Astrocyte of the spinal cord (primary cell): ENCODE measurements at regions not wholly inside any gene's neighbourhood (a gene's known extent, or its start where the extent isn't known, plus 50 kb on each side); places are given as distances from the start of the nearest gene placed in this dataset.
"Not testable (repeated sequence)": the region's sequence is repeated elsewhere in the genome, so short reads cannot be mapped to it uniquely, and the experiment has no call there.

Source experiments
- DNase-seq: peaks from one replicate; pipeline ENCODE4 v3.0.0; 2011; ENCODE audit warnings: low read depth, low spot score
- H3K4me3 ChIP-seq: 2 replicates; pipeline ENCODE4 v1.5.1; 2011; ENCODE audit warnings: low read depth, mild to moderate bottlenecking, low read length, moderate library complexity
- in situ Hi-C: cut with HindIII; loops from 2 replicates; pipeline ENCODE4 v1.10.0; 2017; ENCODE audit warnings: low sequenced_read_pairs
- TF ChIP-seq, protein P1 (sequence below): IDR thresholded peaks from 2 replicates; pipeline ENCODE4 v1.5.1; 2012; ENCODE audit warnings: low read depth, mild to moderate bottlenecking, low read length, inconsistent platforms

DNA sequence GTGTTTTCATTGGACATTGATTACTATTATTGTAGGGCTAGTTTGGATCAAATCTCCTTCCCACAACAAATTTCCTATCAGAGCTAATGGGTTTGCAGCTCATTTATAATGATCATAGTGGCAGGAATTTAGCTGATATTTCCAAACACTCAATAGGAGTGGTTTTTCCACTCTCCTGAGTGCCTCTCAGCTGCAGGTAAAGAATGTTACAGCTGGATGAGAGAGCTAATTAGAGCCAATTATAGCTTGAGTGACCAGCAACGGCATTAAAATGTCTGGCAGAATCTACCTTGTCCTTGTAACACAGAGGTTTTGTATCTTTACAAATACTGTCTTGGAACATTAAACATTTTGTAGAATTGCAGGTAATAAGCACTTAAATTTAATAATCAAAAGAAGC is 602.8 kb upstream of the EPHA5 start:
- TF ChIP-seq, protein P1, sequence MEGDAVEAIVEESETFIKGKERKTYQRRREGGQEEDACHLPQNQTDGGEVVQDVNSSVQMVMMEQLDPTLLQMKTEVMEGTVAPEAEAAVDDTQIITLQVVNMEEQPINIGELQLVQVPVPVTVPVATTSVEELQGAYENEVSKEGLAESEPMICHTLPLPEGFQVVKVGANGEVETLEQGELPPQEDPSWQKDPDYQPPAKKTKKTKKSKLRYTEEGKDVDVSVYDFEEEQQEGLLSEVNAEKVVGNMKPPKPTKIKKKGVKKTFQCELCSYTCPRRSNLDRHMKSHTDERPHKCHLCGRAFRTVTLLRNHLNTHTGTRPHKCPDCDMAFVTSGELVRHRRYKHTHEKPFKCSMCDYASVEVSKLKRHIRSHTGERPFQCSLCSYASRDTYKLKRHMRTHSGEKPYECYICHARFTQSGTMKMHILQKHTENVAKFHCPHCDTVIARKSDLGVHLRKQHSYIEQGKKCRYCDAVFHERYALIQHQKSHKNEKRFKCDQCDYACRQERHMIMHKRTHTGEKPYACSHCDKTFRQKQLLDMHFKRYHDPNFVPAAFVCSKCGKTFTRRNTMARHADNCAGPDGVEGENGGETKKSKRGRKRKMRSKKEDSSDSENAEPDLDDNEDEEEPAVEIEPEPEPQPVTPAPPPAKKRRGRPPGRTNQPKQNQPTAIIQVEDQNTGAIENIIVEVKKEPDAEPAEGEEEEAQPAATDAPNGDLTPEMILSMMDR = no peak
- in situ Hi-C loops = no loop called here
- DNase-seq = no peak

GRCh38 chr4:66270356-66270755 is 600.1 kb upstream of the EPHA5 start:
- H3K4me3 ChIP-seq, in situ Hi-C loops, DNase-seq: not testable (repeated sequence)

More for the DNA sequence above, 602.8 kb upstream of the EPHA5 start:
- no peak overlapping the region for H3K4me3 ChIP-seq

GRCh38 chr4:66266554-66266953 is 596.3 kb upstream of the EPHA5 start:
- H3K4me3 ChIP-seq, in situ Hi-C loops, DNase-seq: not testable (repeated sequence)

DNA sequence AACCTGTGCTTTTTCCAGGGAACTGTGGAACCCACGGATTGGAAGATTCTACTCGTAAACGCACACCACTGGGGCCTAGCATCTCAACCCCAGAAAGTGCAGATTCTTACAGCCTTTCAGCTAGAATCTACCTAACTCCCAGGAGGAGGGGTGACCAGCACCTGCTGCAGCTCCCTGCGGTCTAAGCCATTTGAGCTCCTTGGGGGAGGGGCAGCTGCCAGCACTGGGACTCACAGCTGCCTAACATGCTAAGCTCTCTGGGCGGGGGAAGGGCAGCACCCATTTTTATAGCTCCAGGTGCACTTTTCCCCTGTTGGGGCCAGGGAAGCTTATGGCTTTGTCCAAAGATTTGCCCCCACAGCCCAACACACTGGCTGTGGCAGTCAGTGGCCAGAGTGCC is 595.7 kb upstream of the EPHA5 start:
- no peak overlapping the region for H3K4me3 ChIP-seq
- in situ Hi-C loops = no loop called here
- TF ChIP-seq, protein P1 = no peak
- DNase-seq = no peak

DNA sequence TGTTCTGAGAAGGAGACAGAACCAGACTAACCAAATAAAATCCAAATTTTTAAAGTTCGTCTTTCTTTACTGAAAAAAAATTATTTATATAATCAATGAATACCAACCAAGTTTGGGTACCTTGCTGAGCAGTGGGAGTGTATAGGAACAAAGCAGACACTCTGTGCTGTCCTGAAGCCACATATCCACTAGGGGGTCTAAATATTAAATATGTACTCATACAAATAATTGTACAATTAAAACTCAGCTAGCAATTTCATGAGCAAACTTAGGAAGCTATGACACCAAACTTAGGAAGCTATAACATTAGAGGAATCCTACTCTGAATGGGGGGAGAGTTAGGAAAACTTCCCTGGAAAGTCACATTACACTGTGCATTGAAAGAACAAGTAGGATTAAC is 582.0 kb upstream of the EPHA5 start:
- no peak for DNase-seq

DNA sequence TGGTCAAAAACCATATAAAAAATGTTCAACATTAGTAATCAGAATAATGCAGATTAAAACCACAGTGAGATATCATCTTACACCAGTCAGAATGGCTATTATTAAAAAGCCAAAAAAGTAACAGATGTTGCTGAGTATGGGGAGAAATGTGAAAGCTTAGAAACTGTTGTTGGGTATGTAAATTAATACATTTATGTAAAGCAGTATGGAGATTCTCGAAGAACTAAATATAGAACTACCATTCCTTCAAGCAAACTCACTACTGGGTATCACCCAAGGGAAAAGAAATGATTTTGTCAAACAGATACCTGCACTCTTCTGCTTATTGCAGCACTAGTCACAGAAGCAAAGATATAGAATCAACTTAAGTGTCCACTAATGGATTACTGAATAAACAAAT is 576.4 kb upstream of the EPHA5 start:
- TF ChIP-seq, protein P1 = no peak
- no peak overlapping the region for H3K4me3 ChIP-seq
- DNase-seq = no peak
- in situ Hi-C loops = no loop called here

More for the DNA sequence above, 582.0 kb upstream of the EPHA5 start:
- TF ChIP-seq, protein P1 = peak; percentile 10
- H3K4me3 ChIP-seq = no peak overlapping the region
- in situ Hi-C loops = no loop called here

DNA sequence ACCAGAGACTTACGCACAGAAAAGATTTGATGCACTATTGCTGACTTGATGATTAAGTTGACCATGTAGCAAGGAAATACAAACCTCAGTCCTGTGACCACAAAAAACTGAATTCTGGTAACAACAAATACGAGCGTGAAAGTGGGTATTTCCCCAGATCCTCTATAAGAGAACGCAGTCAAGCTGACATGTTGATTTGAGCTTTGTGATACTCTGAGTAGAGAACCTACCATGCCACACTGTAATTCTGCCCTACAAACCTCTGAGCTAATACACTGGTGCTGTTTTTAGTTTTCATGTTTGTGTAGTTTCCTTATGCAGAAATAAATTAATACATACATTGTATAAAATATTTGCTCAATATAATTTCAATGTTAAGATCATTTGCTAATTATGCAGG is 565.6 kb upstream of the EPHA5 start:
- H3K4me3 ChIP-seq = no peak overlapping the region
- in situ Hi-C loops = no loop called here

DNA sequence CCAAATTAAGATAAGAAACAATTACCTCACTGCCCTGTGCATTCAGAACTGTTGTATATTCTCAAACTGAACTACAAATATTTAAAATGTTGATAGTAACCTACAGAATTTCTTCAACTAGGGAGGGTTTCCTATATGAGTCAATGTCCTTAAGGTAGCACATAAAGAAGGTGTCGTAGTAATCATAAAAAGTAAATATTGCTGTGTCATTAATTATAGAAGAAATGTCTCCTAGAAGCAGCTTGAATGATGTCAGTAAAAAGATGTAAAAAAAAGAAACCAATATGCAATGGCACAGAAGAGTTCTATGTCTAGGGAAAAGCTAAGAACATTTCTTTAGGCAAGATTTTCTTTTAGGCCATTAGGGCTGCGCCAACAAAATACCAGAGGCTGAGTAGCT is 559.6 kb upstream of the EPHA5 start:
- in situ Hi-C loops = no loop called here
- DNase-seq = no peak
- TF ChIP-seq, protein P1 = no peak
- no peak overlapping the region for H3K4me3 ChIP-seq

More for the DNA sequence above, 565.6 kb upstream of the EPHA5 start:
- TF ChIP-seq, protein P1 = no peak
- DNase-seq = no peak
